ENCODE measurements at regions not wholly inside any gene's neighbourhood (a gene's known extent, or its start where the extent isn't known, plus 50 kb on each side); places are given as distances from the start of the nearest gene placed in this dataset.
"Not testable (repeated sequence)": the region's sequence is repeated elsewhere in the genome, so short reads cannot be mapped to it uniquely, and the experiment has no call there.

GRCh38 chr5:39760385-39761198 lies 335.8 kb upstream of the DAB2 start:
- no peak for DNase-seq

- no peak for DNase-seq
Measured at GRCh38 chr5:39759701-39760100, 334.9 kb upstream of the DAB2 start.

DNA sequence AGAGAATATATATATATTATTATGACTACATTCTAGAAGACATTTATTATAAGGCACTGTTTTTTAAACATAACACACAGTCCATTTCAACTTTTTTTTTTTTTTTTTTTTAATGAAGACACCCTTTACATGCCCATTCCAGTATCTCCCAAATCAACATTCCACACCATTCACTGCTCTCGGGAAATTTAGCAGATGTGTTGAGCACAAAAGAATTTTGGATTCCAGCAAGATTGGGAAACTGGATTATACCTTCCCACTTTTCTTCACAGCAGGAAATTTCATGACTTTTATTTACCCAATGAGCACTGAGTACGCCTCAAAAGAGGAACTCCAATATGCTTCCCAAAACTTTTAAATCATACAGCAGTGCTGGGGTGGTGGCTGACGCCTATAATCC lies 333.6 kb upstream of the DAB2 start:
- DNase-seq = no peak

GRCh38 chr5:39757131-39757530 lies 332.4 kb upstream of the DAB2 start:
- DNase-seq = no peak

- peak in 1 of 51 donors; percentile 39 for DNase-seq
Measured at GRCh38 chr5:39755986-39756385, 331.2 kb upstream of the DAB2 start.

DNA sequence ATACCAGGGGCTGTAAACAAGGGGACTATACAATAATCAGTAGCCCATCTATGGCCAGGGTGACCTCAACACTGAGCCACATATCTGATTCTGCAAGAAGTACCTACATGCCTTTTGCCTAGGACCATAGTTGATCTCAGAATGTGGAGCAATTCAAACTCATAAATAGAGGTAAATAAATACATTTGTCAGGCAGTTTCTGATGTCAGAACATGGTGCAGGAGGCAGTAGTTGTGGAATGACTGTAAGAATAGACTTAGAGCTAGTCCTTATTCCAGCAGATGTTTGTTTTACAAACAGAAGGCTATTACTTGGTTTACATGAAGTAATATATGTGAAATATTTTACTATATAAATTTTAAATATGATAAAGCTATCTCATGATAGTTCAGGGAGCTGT lies 330.7 kb upstream of the DAB2 start:
- no peak for DNase-seq

GRCh38 chr5:39753747-39754146 lies 329.0 kb upstream of the DAB2 start:
- DNase-seq = not testable (repeated sequence)

DNA sequence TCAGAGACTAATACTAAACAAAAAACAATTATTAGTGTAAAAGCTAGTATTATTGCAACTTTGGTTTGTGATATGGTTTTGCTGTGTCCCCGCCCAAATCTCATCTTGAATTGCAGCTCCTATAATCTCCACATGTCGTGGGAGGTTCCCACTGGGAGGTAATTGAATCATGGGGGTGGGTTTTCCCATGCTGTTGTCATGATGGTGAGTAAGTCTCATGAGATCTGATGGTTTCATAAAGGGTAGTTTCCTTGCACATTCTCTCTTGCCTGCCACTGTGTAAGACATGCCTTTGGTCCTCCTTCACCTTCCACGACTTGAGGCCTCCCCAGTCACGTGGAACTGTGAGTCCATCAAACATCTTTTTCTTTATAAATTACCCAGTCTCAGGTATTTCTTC lies 325.9 kb upstream of the DAB2 start:
- DNase-seq = no peak

DNA sequence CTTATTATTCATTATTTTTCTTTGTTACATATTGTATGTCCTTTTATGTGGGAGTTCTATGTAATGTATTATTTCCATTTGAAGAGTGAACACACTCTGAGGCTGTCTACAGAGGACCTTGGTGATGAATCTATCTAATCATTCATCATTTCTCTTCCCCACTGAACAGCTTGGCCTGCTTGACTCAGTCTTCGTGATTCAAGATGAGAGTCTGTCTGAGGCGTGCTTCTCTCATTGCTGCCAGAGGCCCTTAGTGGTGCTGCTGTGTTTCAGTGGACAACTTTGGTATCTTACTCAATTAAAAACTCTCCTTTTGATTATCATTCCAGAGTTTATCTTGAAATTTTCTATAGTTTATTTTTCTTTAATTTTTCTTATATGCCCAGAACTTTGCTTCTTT lies 318.1 kb upstream of the DAB2 start:
- DNase-seq = no peak

- no peak for DNase-seq
Measured at GRCh38 chr5:39740404-39740803, 315.6 kb upstream of the DAB2 start.

GRCh38 chr5:39732166-39732565 lies 307.4 kb upstream of the DAB2 start:
- DNase-seq = no peak

- DNase-seq = no peak
Measured at GRCh38 chr5:39730699-39731098, 305.9 kb upstream of the DAB2 start.

DNA sequence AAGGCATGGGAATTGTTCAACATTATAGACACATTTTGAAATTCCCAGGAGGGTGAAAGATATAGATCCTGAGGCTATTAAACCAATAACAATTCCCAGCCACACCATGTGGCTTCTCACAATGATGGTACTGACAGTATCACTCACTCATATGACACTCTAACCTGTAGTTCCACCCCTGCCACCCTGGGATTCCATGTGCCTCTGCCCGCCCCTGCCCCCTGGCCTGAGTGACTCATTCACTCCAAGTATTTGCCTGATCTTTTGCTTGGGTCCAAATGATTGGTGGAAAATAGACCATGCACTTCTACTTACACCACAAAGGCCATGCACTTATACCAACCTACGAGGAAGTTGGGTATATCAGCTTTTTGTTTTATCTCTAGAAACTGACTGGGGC lies 305.2 kb upstream of the DAB2 start:
- DNase-seq = no peak

- no peak for DNase-seq
Measured at GRCh38 chr5:39726467-39726866, 301.7 kb upstream of the DAB2 start.

- no peak for DNase-seq
Measured at GRCh38 chr5:39721394-39721793, 296.6 kb upstream of the DAB2 start.

DNA sequence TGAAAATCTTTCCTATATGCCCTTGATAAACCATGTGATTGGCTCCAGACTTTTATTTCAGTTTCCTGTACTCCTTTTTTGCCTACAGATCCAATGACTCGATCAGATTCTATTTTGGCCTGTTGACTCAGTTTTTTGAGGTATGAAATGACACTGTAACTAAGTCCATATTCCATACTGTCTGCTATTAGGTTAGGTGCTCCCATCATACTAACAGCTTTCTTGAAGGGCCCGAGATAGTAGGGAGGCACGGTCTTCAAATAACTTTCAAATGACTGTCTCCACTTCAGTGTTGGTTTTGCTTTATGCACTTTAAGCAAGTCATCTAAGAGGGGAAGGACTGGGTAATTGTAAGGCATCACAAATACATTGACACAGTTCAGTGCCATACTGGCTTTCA lies 295.4 kb upstream of the DAB2 start:
- no peak for DNase-seq

DNA sequence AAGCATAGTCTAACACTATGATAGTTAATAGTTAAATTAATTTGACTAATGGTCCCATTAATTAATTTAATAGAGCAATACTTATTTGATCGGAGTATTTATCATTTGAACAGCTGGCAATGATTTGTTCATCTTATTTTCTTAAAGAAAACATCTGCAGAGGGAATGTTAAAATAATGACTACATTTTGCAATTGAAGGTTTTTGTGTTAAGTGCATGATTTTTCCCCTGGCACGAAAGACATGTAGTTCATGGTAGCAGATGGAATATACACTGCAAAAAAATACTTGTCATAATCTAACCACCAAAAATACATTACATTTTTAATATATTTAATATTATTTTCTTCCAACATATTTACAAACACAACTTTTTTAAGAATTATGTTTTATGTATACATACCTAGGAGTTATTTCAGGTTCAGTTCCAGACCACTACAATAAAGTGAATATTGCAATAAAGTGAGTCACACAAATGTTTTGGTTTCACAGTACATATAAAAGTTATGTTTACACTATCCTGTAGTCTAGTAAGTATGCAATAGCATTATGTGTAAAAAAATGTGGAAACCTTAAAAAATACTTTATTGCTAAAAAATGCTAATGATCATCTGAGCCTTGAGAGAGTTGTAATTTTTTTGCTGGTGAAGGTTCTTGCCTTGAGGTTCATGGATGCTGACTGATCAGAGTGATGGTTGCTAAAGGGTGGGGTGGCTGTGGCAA lies 292.6 kb upstream of the DAB2 start:
- DNase-seq = no peak

GRCh38 chr5:39716532-39717028 lies 291.8 kb upstream of the DAB2 start:
- DNase-seq = peak in 3 of 51 donors; percentile 1 to 4 (median 1)

DNA sequence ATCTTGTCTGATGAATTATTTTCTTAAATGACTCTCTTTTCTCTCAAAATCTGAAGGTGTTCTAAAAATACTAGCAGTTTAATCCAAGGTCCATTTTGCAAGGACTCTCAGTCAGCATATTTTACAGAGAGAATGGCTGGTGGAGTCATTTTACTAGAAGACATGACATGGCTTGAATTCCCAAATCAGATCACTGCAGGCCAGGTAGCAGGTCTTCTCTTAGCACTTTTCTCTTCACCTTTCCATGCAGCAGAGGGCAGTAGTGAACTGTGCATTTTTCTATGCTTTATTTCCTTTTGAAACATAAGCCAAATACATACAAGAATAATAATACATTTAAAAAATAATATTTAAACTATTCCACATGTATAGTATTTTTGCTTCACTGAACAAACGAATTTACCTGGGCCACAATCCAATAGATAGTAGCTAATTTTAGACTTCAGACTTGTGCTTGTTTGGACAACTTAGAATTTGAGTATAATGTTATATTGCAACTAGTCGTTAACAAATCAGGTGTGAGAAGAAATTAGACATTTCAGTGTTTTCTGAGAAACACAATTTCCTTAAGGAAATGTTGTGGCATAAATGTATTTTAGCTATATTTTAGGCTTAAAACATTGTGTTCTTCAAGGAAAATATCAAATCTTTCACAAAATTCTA lies 289.4 kb upstream of the DAB2 start:
- DNase-seq = peak in 6 of 51 donors; percentile 0 to 38 (median 4)

- DNase-seq = no peak
Measured at GRCh38 chr5:39713250-39713916, 288.6 kb upstream of the DAB2 start.

DNA sequence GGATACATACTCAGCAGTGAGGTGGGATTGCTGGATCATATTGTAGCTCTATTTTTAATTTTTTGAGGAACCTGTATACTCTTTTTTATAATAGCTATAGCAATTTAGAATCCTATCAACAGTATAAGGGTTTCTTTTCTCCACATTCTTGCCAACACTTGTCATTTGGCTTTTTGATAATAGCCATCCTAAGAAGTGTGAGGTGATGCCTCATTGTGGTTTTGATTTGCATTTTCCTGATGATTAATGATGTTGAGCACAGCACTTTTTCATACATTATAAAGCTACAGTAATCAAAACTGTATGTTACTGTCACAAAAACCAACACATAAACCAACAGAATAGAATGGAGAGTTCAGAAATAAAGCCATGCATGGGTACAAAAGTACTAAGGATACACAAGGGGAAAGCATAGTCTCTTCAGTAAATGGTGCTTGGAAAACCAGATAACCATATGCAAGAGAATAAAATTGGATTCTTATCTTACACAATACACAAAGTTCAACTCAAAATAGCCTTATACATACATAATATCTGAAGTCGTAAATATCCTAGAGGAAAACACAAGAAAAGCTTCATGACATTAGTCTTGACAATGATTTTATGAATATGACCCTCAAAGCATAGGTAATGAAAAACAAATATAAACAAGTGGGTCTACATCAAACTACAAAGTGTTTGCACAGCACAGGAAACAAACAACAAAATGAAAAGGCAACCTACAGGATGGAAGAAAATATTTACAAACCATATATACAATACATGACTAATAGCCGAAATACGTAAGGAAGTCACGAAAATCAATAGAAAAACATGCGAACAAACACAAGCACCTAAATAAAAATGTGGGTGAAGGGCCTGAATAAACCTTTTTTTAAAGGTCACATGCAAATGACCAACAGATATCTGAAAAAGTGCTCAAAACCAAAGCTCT lies 287.8 kb upstream of the DAB2 start:
- no peak for DNase-seq

Measured in hypothalamus (tissue), 51 donors.